Loucy (cell line): ENCODE measurements at regions not wholly inside any gene's neighbourhood (a gene's known extent, or its start where the extent isn't known, plus 50 kb on each side); places are given as distances from the start of the nearest gene placed in this dataset.

Source experiments
- H2AFZ ChIP-seq: fragments of 200-600 bp; sonication (generic); 2 replicates; pipeline ENCODE4 v1.6.0; 2016; ENCODE audit warnings: antibody characterized with exemption, mild to moderate bottlenecking, low read length, moderate library complexity
- H3F3A ChIP-seq: fragments of 200-600 bp; 2 replicates; pipeline ENCODE4 v1.6.0; 2016; ENCODE audit warnings: antibody characterized with exemption, low read depth, mild to moderate bottlenecking
- H3K27me3 ChIP-seq: fragments of 200-600 bp; sonication (generic); 2 replicates; pipeline ENCODE4 v1.6.1; 2014; ENCODE audit warnings: low read length, mild to moderate bottlenecking; ENCODE audit not compliant: insufficient read depth, poor library complexity, severe bottlenecking
- H3K36me3 ChIP-seq: fragments of 200-600 bp; sonication (generic); 2 replicates; pipeline ENCODE4 v1.6.1; 2016; ENCODE audit warnings: low read length; ENCODE audit not compliant: insufficient read depth
- H3K4me1 ChIP-seq: fragments of 200-600 bp; sonication (generic); 2 replicates; pipeline ENCODE4 v1.5.1; 2014; ENCODE audit warnings: low read length, mild to moderate bottlenecking; ENCODE audit not compliant: insufficient read depth, poor library complexity, severe bottlenecking
- H3K4me2 ChIP-seq: fragments of 200-600 bp; sonication (generic); 2 replicates; pipeline ENCODE4 v1.6.0; 2014; ENCODE audit warnings: antibody characterized with exemption, low read length, low read depth, mild to moderate bottlenecking; ENCODE audit not compliant: poor library complexity, severe bottlenecking
- H3K4me3 ChIP-seq: fragments of 200-600 bp; sonication (generic); 2 replicates; pipeline ENCODE4 v1.5.1; 2014; ENCODE audit warnings: low read length, mild to moderate bottlenecking, mixed read lengths; ENCODE audit not compliant: poor library complexity, severe bottlenecking
- H3K79me2 ChIP-seq: fragments of 200-600 bp; sonication (generic); 2 replicates; pipeline ENCODE4 v1.6.1; 2014; ENCODE audit warnings: low read length; ENCODE audit not compliant: insufficient read depth
- H3K9ac ChIP-seq: fragments of 200-600 bp; sonication (generic); 2 replicates; pipeline ENCODE4 v1.6.0; 2014; ENCODE audit warnings: mild to moderate bottlenecking, low read depth, low read length, moderate library complexity; ENCODE audit not compliant: poor library complexity, severe bottlenecking
- H3K9me2 ChIP-seq: fragments of 200-600 bp; sonication (generic); replicated peaks from 2 replicates; pipeline ENCODE4 v1.6.1; 2016; ENCODE audit warnings: low read depth, low read length, mixed read lengths
- H3K9me3 ChIP-seq: fragments of 200-600 bp; sonication (generic); 2 replicates; pipeline ENCODE4 v1.6.1; 2014; ENCODE audit warnings: mild to moderate bottlenecking, antibody characterized with exemption, low read length, low read depth; ENCODE audit not compliant: insufficient read depth
- H4K20me1 ChIP-seq: fragments of 200-600 bp; sonication (generic); 2 replicates; pipeline ENCODE4 v1.6.0; 2014; ENCODE audit warnings: antibody characterized with exemption, low read length, mild to moderate bottlenecking; ENCODE audit not compliant: insufficient read depth, poor library complexity, severe bottlenecking
- EZH2phosphoT487 ChIP-seq: fragments of 200-600 bp; IDR thresholded peaks from 2 replicates; pipeline ENCODE4 v1.6.1; 2018; ENCODE audit warnings: antibody characterized with exemption, mild to moderate bottlenecking, moderate library complexity, borderline replicate concordance
- TF ChIP-seq, protein P1 (sequence below): fragments of 200-600 bp; sonication (generic); conservative IDR thresholded peaks from 2 replicates; pipeline ENCODE4 v1.5.1; 2014; ENCODE audit warnings: mild to moderate bottlenecking, antibody characterized with exemption, low read length

DNA sequence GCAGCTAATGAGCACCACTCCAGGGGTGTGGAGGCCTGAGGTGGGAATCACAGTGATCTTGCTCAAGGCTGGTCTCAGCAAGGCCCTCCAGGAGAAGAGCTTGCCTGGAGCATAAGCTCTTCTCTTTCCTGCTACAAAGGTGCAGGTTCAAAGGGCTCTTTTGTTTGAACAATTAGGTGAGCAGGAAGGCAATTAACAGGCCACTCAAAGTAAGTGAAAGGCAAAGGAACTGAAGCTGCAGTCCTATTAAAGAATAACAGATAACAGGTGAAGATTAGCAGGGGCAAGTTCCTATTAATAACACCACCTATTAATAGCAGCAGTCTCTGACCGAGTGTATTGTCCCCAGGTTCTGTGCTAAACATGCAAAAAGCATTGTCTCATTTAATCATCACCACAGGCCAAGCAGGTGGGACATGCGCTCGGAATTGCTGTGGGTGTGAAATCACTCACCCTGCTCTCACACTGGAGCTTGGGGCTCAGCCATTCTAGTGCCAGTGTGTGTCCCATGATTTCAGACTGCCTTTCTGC, 113.8 kb downstream of the RHOU start:
- H3K9me3 ChIP-seq, result no peaks in the 10 kb centered on the region
- H3K27me3 ChIP-seq, result peaks cover 64% of the 10 kb centered on the region
- no peaks in the 10 kb centered on the region for H3K79me2 ChIP-seq
- no peaks in the 10 kb centered on the region for H3K36me3 ChIP-seq
- no peak overlapping the region for H3K4me3 ChIP-seq
- H2AFZ ChIP-seq, result no peak overlapping the region
- TF ChIP-seq, protein P1, sequence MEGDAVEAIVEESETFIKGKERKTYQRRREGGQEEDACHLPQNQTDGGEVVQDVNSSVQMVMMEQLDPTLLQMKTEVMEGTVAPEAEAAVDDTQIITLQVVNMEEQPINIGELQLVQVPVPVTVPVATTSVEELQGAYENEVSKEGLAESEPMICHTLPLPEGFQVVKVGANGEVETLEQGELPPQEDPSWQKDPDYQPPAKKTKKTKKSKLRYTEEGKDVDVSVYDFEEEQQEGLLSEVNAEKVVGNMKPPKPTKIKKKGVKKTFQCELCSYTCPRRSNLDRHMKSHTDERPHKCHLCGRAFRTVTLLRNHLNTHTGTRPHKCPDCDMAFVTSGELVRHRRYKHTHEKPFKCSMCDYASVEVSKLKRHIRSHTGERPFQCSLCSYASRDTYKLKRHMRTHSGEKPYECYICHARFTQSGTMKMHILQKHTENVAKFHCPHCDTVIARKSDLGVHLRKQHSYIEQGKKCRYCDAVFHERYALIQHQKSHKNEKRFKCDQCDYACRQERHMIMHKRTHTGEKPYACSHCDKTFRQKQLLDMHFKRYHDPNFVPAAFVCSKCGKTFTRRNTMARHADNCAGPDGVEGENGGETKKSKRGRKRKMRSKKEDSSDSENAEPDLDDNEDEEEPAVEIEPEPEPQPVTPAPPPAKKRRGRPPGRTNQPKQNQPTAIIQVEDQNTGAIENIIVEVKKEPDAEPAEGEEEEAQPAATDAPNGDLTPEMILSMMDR, result no peak
- no peak for TF ChIP-seq EZH2phosphoT487
- no peaks in the 10 kb centered on the region for H3F3A ChIP-seq
- peaks cover 3% of the 10 kb centered on the region for H3K4me1 ChIP-seq
- H3K4me2 ChIP-seq, result no peak overlapping the region
- H4K20me1 ChIP-seq, result no peaks in the 10 kb centered on the region
- no peak overlapping the region for H3K9ac ChIP-seq
- H3K9me2 ChIP-seq, result no peaks in the 10 kb centered on the region

DNA sequence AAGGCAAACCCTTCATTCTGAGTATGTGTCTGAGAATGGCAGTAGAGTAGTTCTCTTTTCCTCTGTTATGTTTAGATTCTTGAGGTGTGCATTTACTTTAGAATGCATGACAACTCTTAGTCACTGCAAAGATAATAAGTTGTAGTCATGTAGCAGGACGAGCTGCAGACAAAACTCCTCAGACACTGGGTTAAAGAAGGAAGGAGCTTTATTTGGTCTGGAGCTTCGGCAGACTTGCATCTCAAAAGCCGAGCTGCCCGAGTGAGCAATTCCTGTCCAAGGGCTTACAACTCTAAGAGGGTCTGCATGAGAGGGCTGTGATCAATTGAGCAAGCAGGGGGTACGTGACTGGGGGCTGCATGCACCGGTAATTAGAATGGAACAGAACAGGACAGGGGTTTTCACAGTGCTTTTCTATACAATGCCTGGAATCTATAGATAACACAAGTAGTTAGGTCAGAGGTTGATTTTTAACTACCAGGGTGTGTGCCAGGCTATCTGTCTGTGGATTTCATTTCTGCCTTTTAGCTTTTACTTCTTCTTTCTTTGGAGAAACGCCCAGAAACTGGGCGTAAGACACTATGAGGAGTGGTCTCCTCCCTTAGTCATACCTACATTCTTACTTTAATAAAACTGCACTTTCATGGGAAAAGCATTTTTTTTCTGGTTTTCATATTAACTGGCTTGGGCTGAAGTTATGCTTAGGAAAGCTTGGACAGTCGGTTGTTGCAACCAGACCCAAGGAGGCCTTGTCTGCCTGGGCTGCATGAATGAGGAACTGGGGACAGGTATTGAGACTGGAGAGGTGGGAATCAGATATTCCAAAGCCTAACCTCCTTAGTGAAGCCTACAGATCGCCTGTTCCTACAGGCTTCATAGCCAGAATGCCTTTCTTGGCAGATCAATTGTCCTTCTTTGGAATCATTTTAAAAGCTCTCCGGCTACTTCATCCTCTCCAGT, 115.1 kb downstream of the RHOU start:
- no peaks in the 10 kb centered on the region for H3K36me3 ChIP-seq
- H3K27me3 ChIP-seq, result peaks cover 70% of the 10 kb centered on the region
- H3K4me1 ChIP-seq, result peaks cover 3% of the 10 kb centered on the region
- H3K9me3 ChIP-seq, result no peaks in the 10 kb centered on the region
- H3F3A ChIP-seq, result no peaks in the 10 kb centered on the region
- no peak overlapping the region for H3K4me2 ChIP-seq
- no peak for TF ChIP-seq EZH2phosphoT487
- TF ChIP-seq, protein P1, result no peak
- no peaks in the 10 kb centered on the region for H3K79me2 ChIP-seq
- no peak overlapping the region for H2AFZ ChIP-seq
- H3K9ac ChIP-seq, result no peak overlapping the region
- H4K20me1 ChIP-seq, result no peaks in the 10 kb centered on the region
- no peak overlapping the region for H3K4me3 ChIP-seq
- no peaks in the 10 kb centered on the region for H3K9me2 ChIP-seq

DNA sequence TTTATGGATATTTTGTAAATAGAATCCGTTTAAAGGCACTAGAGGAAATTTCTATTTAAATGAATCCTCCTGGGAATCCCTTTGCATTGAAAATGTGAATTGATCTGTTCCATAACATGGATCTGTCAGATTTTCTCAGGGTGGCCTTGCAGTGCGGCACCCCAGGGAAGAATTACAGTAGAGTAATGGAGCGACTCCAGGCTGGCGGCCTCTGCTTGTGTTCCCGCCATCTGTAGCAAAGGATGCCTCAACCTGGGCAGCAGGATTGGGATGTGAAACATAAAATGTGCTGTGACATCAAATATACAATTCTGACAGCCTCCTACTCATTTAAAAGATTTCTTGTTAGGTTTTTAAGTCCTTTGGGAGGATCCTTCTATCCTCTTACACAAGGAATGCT, 115.9 kb downstream of the RHOU start:
- no peak overlapping the region for H3K4me2 ChIP-seq
- TF ChIP-seq, protein P1, result no peak
- TF ChIP-seq EZH2phosphoT487, result no peak
- peaks cover 77% of the 10 kb centered on the region for H3K27me3 ChIP-seq
- H3K4me3 ChIP-seq, result no peak overlapping the region
- no peak overlapping the region for H2AFZ ChIP-seq
- peaks cover 3% of the 10 kb centered on the region for H3K4me1 ChIP-seq
- no peaks in the 10 kb centered on the region for H3K36me3 ChIP-seq
- no peaks in the 10 kb centered on the region for H3K9me3 ChIP-seq
- no peak overlapping the region for H3K9ac ChIP-seq
- no peaks in the 10 kb centered on the region for H3K9me2 ChIP-seq
- no peaks in the 10 kb centered on the region for H3K79me2 ChIP-seq
- H3F3A ChIP-seq, result no peaks in the 10 kb centered on the region
- H4K20me1 ChIP-seq, result no peaks in the 10 kb centered on the region
